Tibial nerve (tissue), 4 donors: ENCODE measurements at regions not wholly inside any gene's neighbourhood (a gene's known extent, or its start where the extent isn't known, plus 50 kb on each side); places are given as distances from the start of the nearest gene placed in this dataset.

ENCODE experiments used
- CTCF ChIP-seq, 5 experiments: fragments of 200-600 bp in 3 of 5; fragments of 450-650 bp in 2 of 5; sonication (generic) in 3 of 5; IDR thresholded peaks; one replicate each; pipeline ENCODE4 v1.5.1; 2016 to 2019; ENCODE audit warnings: antibody characterized with exemption in 5 of 5, mild to moderate bottlenecking in 3 of 5, moderate library complexity in 2 of 5
- EP300 ChIP-seq, 2 donors: sonication (generic); formaldehyde crosslinking; IDR thresholded peaks; one replicate each; pipeline ENCODE4 v1.6.1; 2017; ENCODE audit warnings: antibody characterized with exemption in 2 of 2, mild to moderate bottlenecking in 1 of 2

GRCh38 chr14:71187633-71188356, 280.5 kb downstream of the PCNX1 start:
- TF ChIP-seq EP300 (IDR thresholded peaks at IDR 0.05), result peak in 1 of 2 donors; percentile 56
- TF ChIP-seq CTCF (IDR thresholded peaks at IDR 0.05), result no peak
